Transverse colon (tissue), 4 donors: ENCODE measurements at regions not wholly inside any gene's neighbourhood (a gene's known extent, or its start where the extent isn't known, plus 50 kb on each side); places are given as distances from the start of the nearest gene placed in this dataset.

ENCODE experiments used
- DNase-seq: peaks from one replicate; pipeline ENCODE4 v3.0.0-alpha.2; 2019
- H3K27ac ChIP-seq, 4 donors: fragments of 200-600 bp; sonication (generic); 2 replicates each; pipeline ENCODE4 v1.5.1; 2016 to 2018; ENCODE audit warnings: inconsistent platforms in 4 of 4
- H3K27me3 ChIP-seq: fragments of 200-600 bp; sonication (generic); 2 replicates; pipeline ENCODE4 v1.5.1; 2017; ENCODE audit warnings: inconsistent platforms
- H3K36me3 ChIP-seq, 4 donors: fragments of 200-600 bp; sonication (generic); 2 replicates each; pipeline ENCODE4 v1.5.1; 2017 to 2019; ENCODE audit warnings: inconsistent platforms in 4 of 4
- H3K4me1 ChIP-seq, 4 donors: fragments of 200-600 bp; sonication (generic); 2 replicates each; pipeline ENCODE4 v1.5.1; 2017 to 2020; ENCODE audit warnings: inconsistent platforms in 4 of 4
- H3K4me3 ChIP-seq, 4 donors: fragments of 200-600 bp; sonication (generic); 1 replicate in 1 of 4; 2 replicates in 3 of 4; pipeline versions ENCODE4 v1.5.1 to v1.6.1; 2017 to 2019; ENCODE audit warnings: inconsistent platforms in 4 of 4
- H3K9me3 ChIP-seq, 2 donors: fragments of 200-600 bp; sonication (generic); 2 replicates each; pipeline ENCODE4 v1.5.1; 2017 to 2019; ENCODE audit warnings: inconsistent platforms in 2 of 2
- EP300 ChIP-seq: sonication (generic); formaldehyde crosslinking; IDR thresholded peaks from one replicate; pipeline ENCODE4 v1.6.1; 2017; ENCODE audit warnings: antibody characterized with exemption, low read depth
- POLR2A ChIP-seq: fragments of 450-650 bp; IDR thresholded peaks from one replicate; pipeline ENCODE4 v1.6.1; 2016; ENCODE audit warnings: antibody characterized with exemption, mild to moderate bottlenecking, moderate library complexity
- POLR2AphosphoS5 ChIP-seq, 3 donors: sonication (generic); formaldehyde crosslinking; IDR thresholded peaks; one replicate each; pipeline ENCODE4 v1.6.1; 2016; ENCODE audit warnings: antibody characterized with exemption in 3 of 3
- WGBS, 2 donors: methylation state at CpG; one replicate each; pipeline ENCODE4 v1.1.5; 2018; ENCODE audit warnings: low coverage in 1 of 2; 5-methylcytosine and 5-hydroxymethylcytosine counted together
- in situ Hi-C, 4 donors: fragments of 200-750 bp; cut with MboI; loops; one replicate each; pipeline versions ENCODE4 v1.15.0 to v1.15.1; 2017; ENCODE audit warnings: low sequenced_read_pairs in 3 of 4, low pct_ligation_motif_present in 1 of 4, low pct_unique_long_range_greater_than_20kb in 1 of 4
- intact Hi-C: fragments of 100-400 bp; cut with DNase I; formaldehyde crosslinking; loops from one replicate; pipeline ENCODE4 v1.15.1; 2023; ENCODE audit warnings: low total_unique reads
- TF ChIP-seq, protein P1 (sequence below), 5 experiments: fragments of 200-600 bp in 3 of 5; fragments of 450-650 bp in 2 of 5; sonication (generic) in 3 of 5; IDR thresholded peaks; 1 replicate in 2 of 5; 2 replicates in 3 of 5; pipeline ENCODE4 v1.5.1; 2016 to 2017; ENCODE audit warnings: antibody characterized with exemption in 5 of 5, inconsistent platforms in 3 of 5, mild to moderate bottlenecking in 2 of 5, moderate library complexity in 1 of 5

DNA sequence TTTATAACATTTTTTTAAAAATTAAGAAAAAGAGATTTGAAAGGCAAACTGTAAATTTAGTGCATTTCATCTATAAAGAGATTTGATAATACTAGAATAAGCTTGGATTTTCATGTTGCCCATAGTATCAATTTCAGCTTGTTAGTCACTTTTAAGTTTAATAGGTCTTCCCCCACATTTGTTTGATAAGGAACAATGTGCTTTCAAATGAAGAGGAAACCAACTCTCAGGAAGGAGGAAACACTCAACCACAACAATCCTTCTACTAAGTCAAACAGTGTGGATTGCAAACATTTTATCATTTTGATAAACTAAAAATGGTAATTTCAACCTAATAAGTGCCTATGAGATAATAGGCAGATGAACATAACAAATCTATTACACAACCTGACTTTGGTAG is 397.1 kb upstream of the CDH20 start:
- intact Hi-C loops (no loop called here), in situ Hi-C loops (no loop called here)
- H3K9me3 ChIP-seq: no peaks in the 10 kb centered on the region
- H3K27me3 ChIP-seq: no peaks in the 10 kb centered on the region
- no peaks in the 10 kb centered on the region for H3K4me1 ChIP-seq
- H3K36me3 ChIP-seq: no peaks in the 10 kb centered on the region
- DNase-seq: no peak
- H3K27ac ChIP-seq: no peak overlapping the region
- TF ChIP-seq POLR2A (no peak), EP300 (no peak)
- TF ChIP-seq, protein P1, sequence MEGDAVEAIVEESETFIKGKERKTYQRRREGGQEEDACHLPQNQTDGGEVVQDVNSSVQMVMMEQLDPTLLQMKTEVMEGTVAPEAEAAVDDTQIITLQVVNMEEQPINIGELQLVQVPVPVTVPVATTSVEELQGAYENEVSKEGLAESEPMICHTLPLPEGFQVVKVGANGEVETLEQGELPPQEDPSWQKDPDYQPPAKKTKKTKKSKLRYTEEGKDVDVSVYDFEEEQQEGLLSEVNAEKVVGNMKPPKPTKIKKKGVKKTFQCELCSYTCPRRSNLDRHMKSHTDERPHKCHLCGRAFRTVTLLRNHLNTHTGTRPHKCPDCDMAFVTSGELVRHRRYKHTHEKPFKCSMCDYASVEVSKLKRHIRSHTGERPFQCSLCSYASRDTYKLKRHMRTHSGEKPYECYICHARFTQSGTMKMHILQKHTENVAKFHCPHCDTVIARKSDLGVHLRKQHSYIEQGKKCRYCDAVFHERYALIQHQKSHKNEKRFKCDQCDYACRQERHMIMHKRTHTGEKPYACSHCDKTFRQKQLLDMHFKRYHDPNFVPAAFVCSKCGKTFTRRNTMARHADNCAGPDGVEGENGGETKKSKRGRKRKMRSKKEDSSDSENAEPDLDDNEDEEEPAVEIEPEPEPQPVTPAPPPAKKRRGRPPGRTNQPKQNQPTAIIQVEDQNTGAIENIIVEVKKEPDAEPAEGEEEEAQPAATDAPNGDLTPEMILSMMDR (IDR thresholded peaks at IDR 0.05): no peak
- H3K4me3 ChIP-seq: no peak overlapping the region

DNA sequence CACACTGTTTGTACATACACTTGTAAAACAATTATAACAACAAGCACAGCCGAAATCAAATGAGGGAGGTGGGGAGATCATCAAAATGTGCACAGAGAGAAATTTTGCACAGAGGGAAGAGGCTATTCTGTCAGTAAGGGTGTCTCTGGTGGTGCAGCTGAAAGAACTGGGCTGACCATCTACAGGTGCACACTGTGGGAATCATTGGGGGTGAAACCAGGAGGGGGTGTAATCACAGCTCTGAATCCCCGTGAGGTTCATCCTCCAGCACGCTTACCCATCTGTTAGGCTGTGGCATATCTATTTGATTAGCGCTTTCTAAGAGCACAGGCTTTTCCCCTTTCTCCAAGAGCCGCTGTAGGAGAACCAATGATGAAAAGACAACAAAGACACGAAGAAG is 389.9 kb upstream of the CDH20 start:
- in situ Hi-C loops: no loop called here
- intact Hi-C loops: no loop called here
- no peak for TF ChIP-seq POLR2AphosphoS5 (IDR thresholded peaks at IDR 0.05)
- TF ChIP-seq, protein P1 (IDR thresholded peaks at IDR 0.05): no peak
- no peak for TF ChIP-seq EP300
- TF ChIP-seq POLR2A: no peak
- 77 to 82% methylated on average over 3 to 6 of the region's 6 CpGs for WGBS, 2 donors
- DNase-seq: no peak
- H3K9me3 ChIP-seq: no peaks in the 10 kb centered on the region
- H3K27ac ChIP-seq: no peak overlapping the region
- H3K27me3 ChIP-seq: no peaks in the 10 kb centered on the region
- H3K36me3 ChIP-seq: no peaks in the 10 kb centered on the region
- H3K4me3 ChIP-seq: no peak overlapping the region
- H3K4me1 ChIP-seq: no peaks in the 10 kb centered on the region

DNA sequence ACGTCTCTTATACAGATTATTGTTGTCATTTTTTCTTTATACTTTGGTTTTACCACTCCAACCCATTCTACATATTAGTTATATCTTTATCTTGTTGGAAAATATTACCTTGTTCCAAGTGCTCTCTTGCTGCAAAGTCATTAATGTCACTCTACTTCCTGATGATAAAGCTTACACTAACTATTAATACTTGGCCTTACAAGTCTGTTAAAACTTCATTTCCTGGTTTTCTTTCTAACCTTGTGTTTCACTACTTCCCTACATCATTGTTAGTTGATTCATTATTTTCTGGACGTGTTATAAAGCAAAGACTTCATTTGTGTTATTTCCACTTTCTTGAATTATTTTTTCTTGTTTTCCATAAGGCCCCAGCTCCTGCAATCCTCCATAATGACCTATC is 382.6 kb upstream of the CDH20 start:
- no peaks in the 10 kb centered on the region for H3K27me3 ChIP-seq
- no peak for DNase-seq
- no peaks in the 10 kb centered on the region for H3K4me1 ChIP-seq
- intact Hi-C loops: no loop called here
- H3K9me3 ChIP-seq: no peaks in the 10 kb centered on the region
- in situ Hi-C loops: loop anchor here in 1 of 4 donors (25.0 kb wide), 1 partner anchor 112 kb away; no protein-coding TSS in a partner anchor
- H3K4me3 ChIP-seq: no peak overlapping the region
- H3K36me3 ChIP-seq: no peaks in the 10 kb centered on the region
- H3K27ac ChIP-seq: no peak overlapping the region
- no peak for TF ChIP-seq POLR2AphosphoS5 (IDR thresholded peaks at IDR 0.05)
- no peak for TF ChIP-seq POLR2A
- TF ChIP-seq, protein P1 (IDR thresholded peaks at IDR 0.05): no peak
- TF ChIP-seq EP300: no peak
- WGBS, 2 donors: 70 to 71% methylated on average over 2 of the region's 2 CpGs

DNA sequence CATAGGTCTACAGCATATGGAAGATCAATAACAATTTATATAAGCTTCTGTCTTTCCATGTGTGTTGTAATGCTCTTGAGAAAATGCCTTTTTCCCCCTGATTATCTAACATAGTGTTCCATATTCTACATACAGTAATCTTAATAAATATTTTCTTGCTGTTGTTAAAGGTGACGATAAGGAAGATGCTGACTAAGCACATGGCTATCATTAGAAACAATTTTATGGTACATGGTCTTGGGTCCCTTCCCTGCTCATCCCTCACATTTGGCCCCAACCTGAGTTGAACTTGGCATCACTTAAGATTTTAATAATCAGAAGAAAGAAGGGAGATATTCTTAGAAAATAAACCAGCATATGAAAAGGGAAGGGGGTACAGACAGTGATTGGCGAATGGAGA is 382.1 kb upstream of the CDH20 start:
- TF ChIP-seq, protein P1 (IDR thresholded peaks at IDR 0.05): no peak
- TF ChIP-seq POLR2AphosphoS5 (IDR thresholded peaks at IDR 0.05): no peak
- TF ChIP-seq EP300: no peak
- TF ChIP-seq POLR2A: no peak
- Histone ChIP-seq H3K27ac (no peak overlapping the region), H3K27me3 (no peaks in the 10 kb centered on the region), H3K36me3 (no peaks in the 10 kb centered on the region), H3K9me3 (no peaks in the 10 kb centered on the region), H3K4me1 (no peaks in the 10 kb centered on the region), H3K4me3 (no peak overlapping the region)
- in situ Hi-C loops (loop anchor here in 1 of 4 donors (25.0 kb wide), 1 partner anchor 111 kb away; no protein-coding TSS in a partner anchor), intact Hi-C loops (no loop called here)
- WGBS, 2 donors: 96 to 100% methylated on average over 1 to 2 of the region's 2 CpGs
- no peak for DNase-seq
